IPS DF 6.9 (cell line): ENCODE measurements at regions not wholly inside any gene's neighbourhood (a gene's known extent, or its start where the extent isn't known, plus 50 kb on each side); places are given as distances from the start of the nearest gene placed in this dataset.

Experiments
- DNase-seq: peaks from one replicate; pipeline ENCODE4 v3.0.0-alpha.2; 2013; ENCODE audit warnings: low read depth, low spot score
- H3K27ac ChIP-seq: one replicate; pipeline ENCODE4 v1.5.1; 2013; ENCODE audit warnings: low read length, control low read depth
- H3K27me3 ChIP-seq: 2 replicates; pipeline ENCODE4 v1.6.1; 2013; ENCODE audit warnings: mild to moderate bottlenecking, low read length; ENCODE audit not compliant: control insufficient read depth, insufficient read depth
- H3K36me3 ChIP-seq: 2 replicates; pipeline ENCODE4 v1.6.1; 2013; ENCODE audit warnings: low read length; ENCODE audit not compliant: control insufficient read depth, insufficient read depth
- H3K4me1 ChIP-seq: 2 replicates; pipeline ENCODE4 v1.6.1; 2013; ENCODE audit warnings: low read length; ENCODE audit not compliant: control insufficient read depth, insufficient read depth
- H3K4me3 ChIP-seq: 2 replicates; pipeline ENCODE4 v1.5.1; 2013; ENCODE audit warnings: mild to moderate bottlenecking, low read length
- H3K9me3 ChIP-seq: 2 replicates; pipeline ENCODE4 v1.6.1; 2013; ENCODE audit warnings: low read length, inconsistent platforms; ENCODE audit not compliant: control insufficient read depth, insufficient read depth
- WGBS: extraction: QIAGEN DNeasy Blood & Tissue Kit; methylation state at CpG from one replicate; pipeline ENCODE4 v1.1.7; 2013; ENCODE audit warnings: mixed read lengths, missing lambda C conversion rate; ENCODE audit not compliant: insufficient read length, insufficient coverage; 5-methylcytosine and 5-hydroxymethylcytosine counted together

- no peaks in the 10 kb centered on the region for H3K27me3 ChIP-seq
- no peak overlapping the region for H3K27ac ChIP-seq
- no peaks in the 10 kb centered on the region for H3K36me3 ChIP-seq
Measured at GRCh38 chr1:229042482-229042881, 228.4 kb upstream of the RAB4A start.

GRCh38 chr1:229043115-229043514 is 227.8 kb upstream of the RAB4A start:
- no peaks in the 10 kb centered on the region for H3K27me3 ChIP-seq

More at GRCh38 chr1:229042482-229042881, 228.4 kb upstream of the RAB4A start:
- no CpG with 5 or more reads among the region's 4 CpGs for WGBS
- Histone ChIP-seq H3K9me3 (no peaks in the 10 kb centered on the region), H3K4me1 (peaks cover under 1% of the 10 kb centered on the region; the same call in 1 of the 2 replicates), H3K4me3 (no peak overlapping the region)
- DNase-seq = no peak

GRCh38 chr1:229046251-229046853 is 224.6 kb upstream of the RAB4A start:
- no CpG with 5 or more reads among the region's 14 CpGs for WGBS
- H3K27me3 ChIP-seq = no peaks in the 10 kb centered on the region

More at GRCh38 chr1:229043115-229043514, 227.8 kb upstream of the RAB4A start:
- no peak for DNase-seq
- Histone ChIP-seq H3K27ac (no peak overlapping the region), H3K4me1 (peaks cover 4% of the 10 kb centered on the region; the same call in 1 of the 2 replicates), H3K9me3 (no peaks in the 10 kb centered on the region), H3K4me3 (no peak overlapping the region), H3K36me3 (no peaks in the 10 kb centered on the region)
- WGBS = no CpG with 5 or more reads among the region's 2 CpGs

GRCh38 chr1:229047161-229047839 is 223.6 kb upstream of the RAB4A start:
- no peak overlapping the region for H3K4me3 ChIP-seq
- H3K9me3 ChIP-seq = no peaks in the 10 kb centered on the region
- no CpG with 5 or more reads among the region's 8 CpGs for WGBS
- no peak overlapping the region for H3K27ac ChIP-seq
- H3K4me1 ChIP-seq = peaks cover 4% of the 10 kb centered on the region; the same call in 1 of the 2 replicates
- no peaks in the 10 kb centered on the region for H3K27me3 ChIP-seq
- DNase-seq = no peak
- no peaks in the 10 kb centered on the region for H3K36me3 ChIP-seq

More at GRCh38 chr1:229046251-229046853, 224.6 kb upstream of the RAB4A start:
- Histone ChIP-seq H3K27ac (no peak overlapping the region), H3K4me3 (no peak overlapping the region), H3K4me1 (peaks cover 4% of the 10 kb centered on the region; the same call in 1 of the 2 replicates), H3K36me3 (no peaks in the 10 kb centered on the region), H3K9me3 (no peaks in the 10 kb centered on the region)
- no peak for DNase-seq

GRCh38 chr1:229047840-229048620 is 222.9 kb upstream of the RAB4A start:
- no peaks in the 10 kb centered on the region for H3K36me3 ChIP-seq
- DNase-seq = no peak
- no peak overlapping the region for H3K27ac ChIP-seq
- H3K4me1 ChIP-seq = peaks cover 4% of the 10 kb centered on the region; the same call in 1 of the 2 replicates
- H3K4me3 ChIP-seq = no peak overlapping the region
- no CpG with 5 or more reads among the region's 11 CpGs for WGBS
- no peaks in the 10 kb centered on the region for H3K27me3 ChIP-seq
- no peaks in the 10 kb centered on the region for H3K9me3 ChIP-seq

- Histone ChIP-seq H3K27ac (no peak overlapping the region), H3K4me1 (peaks cover 4% of the 10 kb centered on the region; the same call in 1 of the 2 replicates), H3K9me3 (no peaks in the 10 kb centered on the region), H3K36me3 (no peaks in the 10 kb centered on the region), H3K4me3 (no peak overlapping the region), H3K27me3 (no peaks in the 10 kb centered on the region)
- no CpG with 5 or more reads among the region's 4 CpGs for WGBS
- DNase-seq = no peak
Measured at GRCh38 chr1:229048896-229049295, 222.0 kb upstream of the RAB4A start.

- no peak overlapping the region for H3K27ac ChIP-seq
- no peak for DNase-seq
- no peaks in the 10 kb centered on the region for H3K27me3 ChIP-seq
- WGBS = no CpG with 5 or more reads among the region's 1 CpG
- H3K9me3 ChIP-seq = no peaks in the 10 kb centered on the region
- H3K4me3 ChIP-seq = no peak overlapping the region
- H3K36me3 ChIP-seq = no peaks in the 10 kb centered on the region
- H3K4me1 ChIP-seq = no peaks in the 10 kb centered on the region
Measured at GRCh38 chr1:229056046-229056445, 214.9 kb upstream of the RAB4A start.

GRCh38 chr1:229058111-229058561 is 212.8 kb upstream of the RAB4A start:
- no CpG with 5 or more reads among the region's 11 CpGs for WGBS
- no peaks in the 10 kb centered on the region for H3K4me1 ChIP-seq
- DNase-seq = no peak
- no peaks in the 10 kb centered on the region for H3K36me3 ChIP-seq
- H3K27ac ChIP-seq = no peak overlapping the region
- H3K9me3 ChIP-seq = no peaks in the 10 kb centered on the region
- no peaks in the 10 kb centered on the region for H3K27me3 ChIP-seq
- H3K4me3 ChIP-seq = no peak overlapping the region

- Histone ChIP-seq H3K4me1 (no peaks in the 10 kb centered on the region), H3K36me3 (no peaks in the 10 kb centered on the region), H3K9me3 (no peaks in the 10 kb centered on the region), H3K27me3 (no peaks in the 10 kb centered on the region), H3K27ac (no peak overlapping the region), H3K4me3 (no peak overlapping the region)
- no peak for DNase-seq
- no CpG with 5 or more reads among the region's 10 CpGs for WGBS
Measured at GRCh38 chr1:229058729-229059128, 212.2 kb upstream of the RAB4A start.
